ENCODE measurements at regions not wholly inside any gene's neighbourhood (a gene's known extent, or its start where the extent isn't known, plus 50 kb on each side); places are given as distances from the start of the nearest gene placed in this dataset.

DNA sequence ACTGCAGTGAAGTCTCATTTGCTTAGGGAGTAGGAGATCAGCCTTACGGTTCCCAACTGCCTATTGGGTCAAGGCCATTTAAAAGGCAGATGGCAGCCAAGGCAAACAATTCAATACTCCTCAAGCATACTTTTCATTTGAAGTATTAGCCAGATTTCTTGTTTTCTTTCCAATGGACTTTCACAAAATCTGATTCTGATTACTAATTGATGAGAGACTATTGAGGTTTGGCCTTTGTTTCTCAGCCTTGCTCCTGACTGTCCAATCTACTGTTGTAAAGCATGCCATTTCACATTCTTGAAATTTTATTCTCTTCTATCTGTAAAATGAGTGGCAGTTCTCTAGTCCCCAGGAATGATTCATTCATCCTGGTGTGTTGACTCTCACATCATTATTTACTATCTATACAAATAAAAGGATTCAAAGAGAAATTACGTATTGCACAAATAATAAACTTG lies 166.2 kb upstream of the TGFBR2 start:
- Histone ChIP-seq H3K27me3 (no peaks in the 10 kb centered on the region), H3K4me1 (peaks cover 4 to 31% (median 16%) of the 10 kb centered on the region in 4 donors), H3K9me3 (no peaks in the 10 kb centered on the region), H3K4me3 (no peak overlapping the region), H3K36me3 (no peaks in the 10 kb centered on the region), H3K27ac (peak overlapping the region in 4 of 5 donors; percentile 53 to 84 (median 58))
- TF ChIP-seq POLR2A (IDR thresholded peaks at IDR 0.05) (no peak), EP300 (IDR thresholded peaks at IDR 0.05) (no peak), POLR2AphosphoS5 (IDR thresholded peaks at IDR 0.05) (no peak)
- TF ChIP-seq, protein P1, sequence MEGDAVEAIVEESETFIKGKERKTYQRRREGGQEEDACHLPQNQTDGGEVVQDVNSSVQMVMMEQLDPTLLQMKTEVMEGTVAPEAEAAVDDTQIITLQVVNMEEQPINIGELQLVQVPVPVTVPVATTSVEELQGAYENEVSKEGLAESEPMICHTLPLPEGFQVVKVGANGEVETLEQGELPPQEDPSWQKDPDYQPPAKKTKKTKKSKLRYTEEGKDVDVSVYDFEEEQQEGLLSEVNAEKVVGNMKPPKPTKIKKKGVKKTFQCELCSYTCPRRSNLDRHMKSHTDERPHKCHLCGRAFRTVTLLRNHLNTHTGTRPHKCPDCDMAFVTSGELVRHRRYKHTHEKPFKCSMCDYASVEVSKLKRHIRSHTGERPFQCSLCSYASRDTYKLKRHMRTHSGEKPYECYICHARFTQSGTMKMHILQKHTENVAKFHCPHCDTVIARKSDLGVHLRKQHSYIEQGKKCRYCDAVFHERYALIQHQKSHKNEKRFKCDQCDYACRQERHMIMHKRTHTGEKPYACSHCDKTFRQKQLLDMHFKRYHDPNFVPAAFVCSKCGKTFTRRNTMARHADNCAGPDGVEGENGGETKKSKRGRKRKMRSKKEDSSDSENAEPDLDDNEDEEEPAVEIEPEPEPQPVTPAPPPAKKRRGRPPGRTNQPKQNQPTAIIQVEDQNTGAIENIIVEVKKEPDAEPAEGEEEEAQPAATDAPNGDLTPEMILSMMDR (IDR thresholded peaks at IDR 0.05) = no peak
- WGBS, 5 donors = 23 to 58% (median 46%) methylated on average over 2 of the region's 2 CpGs
- peak in 1 of 2 donors; percentile 48 for DNase-seq
- intact Hi-C loops (cut with DNase I; ENCODE audit: low total_unique reads) = no loop called here

DNA sequence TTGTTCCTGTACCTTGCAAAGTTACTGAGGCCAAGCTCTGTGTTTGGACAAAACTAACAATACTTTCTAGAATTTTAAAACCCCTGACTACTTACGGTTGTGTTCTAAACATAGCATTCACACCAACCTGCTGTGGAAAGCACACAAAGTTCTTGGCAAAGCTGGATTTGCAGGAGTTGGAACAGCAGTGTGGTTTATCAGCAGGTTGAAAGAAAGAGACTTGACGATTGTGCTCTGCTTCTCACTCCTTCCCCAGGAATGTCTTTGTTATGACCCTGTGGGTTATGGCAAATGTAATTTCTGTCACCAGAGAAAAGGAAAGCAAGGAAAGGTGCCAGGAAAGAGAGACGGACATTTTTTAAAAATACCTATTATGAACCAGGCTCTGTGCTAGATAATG lies 165.5 kb upstream of the TGFBR2 start:
- H3K27me3 ChIP-seq = no peaks in the 10 kb centered on the region
- no peaks in the 10 kb centered on the region for H3K9me3 ChIP-seq
- no peaks in the 10 kb centered on the region for H3K36me3 ChIP-seq
- peak overlapping the region; percentile 30 to 84 (median 61) for H3K27ac ChIP-seq
- intact Hi-C loops (cut with DNase I; ENCODE audit: low total_unique reads) = no loop called here
- TF ChIP-seq POLR2A (IDR thresholded peaks at IDR 0.05) (no peak), EP300 (IDR thresholded peaks at IDR 0.05) (peak; percentile 71), POLR2AphosphoS5 (IDR thresholded peaks at IDR 0.05) (peak; percentile 71 to 92 (median 76))
- TF ChIP-seq, protein P1 (IDR thresholded peaks at IDR 0.05) = no peak
- H3K4me3 ChIP-seq = no peak overlapping the region
- DNase-seq = peak; percentile 60 to 63
- H3K4me1 ChIP-seq = peaks cover 4 to 31% (median 16%) of the 10 kb centered on the region in 4 donors
- 27 to 45% (median 33%) methylated on average over 3 of the region's 3 CpGs for WGBS, 5 donors

DNA sequence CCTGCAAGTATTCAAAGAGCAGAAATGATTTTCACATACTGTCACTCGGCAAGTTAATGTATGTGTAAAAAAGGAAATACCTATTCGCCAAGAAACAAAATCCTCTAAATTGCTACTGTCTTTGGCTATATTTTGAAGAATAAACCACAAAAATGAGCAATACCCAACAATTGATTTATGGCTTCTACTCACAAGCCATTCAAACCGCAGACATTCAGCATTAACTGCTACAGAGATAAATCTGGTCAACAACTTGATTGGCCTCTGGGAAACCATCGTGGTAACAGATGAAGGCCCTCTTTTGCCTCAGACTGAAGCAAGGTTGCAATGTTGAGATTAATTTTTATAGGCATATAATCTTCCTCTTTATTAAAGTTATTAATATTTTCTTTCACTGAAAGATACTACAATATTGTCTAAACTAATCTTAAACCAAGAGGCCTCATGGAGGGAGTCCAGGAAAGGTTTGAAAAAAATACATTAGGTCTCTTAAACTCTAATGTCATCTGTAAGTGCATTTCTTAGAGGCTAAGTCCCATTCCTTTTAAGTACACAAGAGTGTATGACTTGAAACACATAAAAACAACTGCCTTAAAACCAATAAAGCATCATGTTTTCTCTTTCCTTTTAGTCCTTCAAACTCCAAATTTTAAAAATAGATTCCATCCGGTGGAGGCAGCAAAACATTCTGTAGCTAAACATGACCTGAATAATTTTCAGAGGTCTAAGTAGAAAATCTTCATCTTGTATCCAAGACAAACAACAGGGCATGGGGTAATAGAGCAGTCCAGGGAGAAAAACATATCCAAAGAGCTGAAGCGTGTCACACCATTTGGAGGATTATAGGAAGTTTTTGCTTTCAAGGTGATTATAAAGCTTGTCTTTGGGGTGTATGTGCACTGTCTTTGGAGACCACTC lies 162.4 kb upstream of the TGFBR2 start:
- DNase-seq = no peak
- Histone ChIP-seq H3K36me3 (no peaks in the 10 kb centered on the region), H3K4me3 (no peak overlapping the region), H3K4me1 (peaks cover 4 to 19% (median 9%) of the 10 kb centered on the region in 4 donors), H3K27me3 (no peaks in the 10 kb centered on the region), H3K27ac (peak overlapping the region in 1 of 5 donors; percentile 84), H3K9me3 (no peaks in the 10 kb centered on the region)
- TF ChIP-seq, protein P1 (IDR thresholded peaks at IDR 0.05) = no peak
- no peak for TF ChIP-seq EP300 (IDR thresholded peaks at IDR 0.05)
- TF ChIP-seq POLR2A (IDR thresholded peaks at IDR 0.05) = no peak
- TF ChIP-seq POLR2AphosphoS5 (IDR thresholded peaks at IDR 0.05) = no peak
- intact Hi-C loops (cut with DNase I; ENCODE audit: low total_unique reads) = no loop called here
- WGBS, 5 donors = 77 to 86% (median 80%) methylated on average over 6 of the region's 6 CpGs

DNA sequence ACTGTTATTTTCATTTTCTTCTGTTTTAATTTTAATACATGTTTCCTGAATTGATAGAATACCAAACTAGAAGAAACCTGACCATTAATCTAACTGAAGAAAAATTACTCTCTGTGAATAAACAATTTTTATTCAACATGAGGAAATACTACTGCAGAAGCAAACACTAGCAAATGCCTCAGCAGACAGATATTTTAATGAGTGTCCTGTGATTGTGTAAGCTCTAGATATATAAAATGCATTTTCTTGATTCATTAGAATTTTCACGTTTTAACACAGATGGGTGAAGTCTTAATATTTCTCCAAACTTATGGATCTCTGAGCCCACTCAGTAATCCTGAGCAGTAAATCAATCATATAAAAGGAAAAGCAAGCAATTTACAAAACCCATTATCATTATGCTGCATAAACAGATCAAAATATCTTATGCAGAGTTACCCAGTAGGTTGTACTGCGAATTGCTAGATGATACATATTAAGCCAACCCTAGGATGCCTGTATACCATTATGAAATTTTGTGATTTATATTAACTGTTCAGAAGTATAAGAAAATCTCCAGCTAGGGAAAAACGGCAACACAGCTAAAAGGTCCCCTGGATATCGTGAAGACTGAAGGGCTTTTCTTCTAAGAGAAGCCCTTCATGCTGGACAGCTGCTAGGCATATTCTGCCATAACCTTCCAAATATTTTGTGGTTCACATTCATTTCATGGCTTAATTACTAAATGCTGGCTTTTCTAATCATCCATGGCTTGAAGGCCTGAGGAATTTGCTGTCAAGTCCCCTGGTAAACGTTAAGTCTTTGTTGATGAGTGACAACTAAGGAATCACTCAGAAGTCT lies 157.7 kb upstream of the TGFBR2 start:
- intact Hi-C loops (cut with DNase I; ENCODE audit: low total_unique reads) = no loop called here
- no peak overlapping the region for H3K4me3 ChIP-seq
- WGBS, 5 donors = 75 to 83% (median 79%) methylated on average over 5 of the region's 5 CpGs
- no peaks in the 10 kb centered on the region for H3K36me3 ChIP-seq
- H3K27me3 ChIP-seq = no peaks in the 10 kb centered on the region
- no peak overlapping the region for H3K27ac ChIP-seq
- no peaks in the 10 kb centered on the region for H3K4me1 ChIP-seq
- DNase-seq = no peak
- TF ChIP-seq EP300 (IDR thresholded peaks at IDR 0.05) (no peak), POLR2A (IDR thresholded peaks at IDR 0.05) (no peak), POLR2AphosphoS5 (IDR thresholded peaks at IDR 0.05) (no peak)
- TF ChIP-seq, protein P1 (IDR thresholded peaks at IDR 0.05) = no peak
- H3K9me3 ChIP-seq = peaks cover 0 to 6% (median 0%) of the 10 kb centered on the region in 4 donors
